ENCODE measurements at regions not wholly inside any gene's neighbourhood (a gene's known extent, or its start where the extent isn't known, plus 50 kb on each side); places are given as distances from the start of the nearest gene placed in this dataset.

DNA sequence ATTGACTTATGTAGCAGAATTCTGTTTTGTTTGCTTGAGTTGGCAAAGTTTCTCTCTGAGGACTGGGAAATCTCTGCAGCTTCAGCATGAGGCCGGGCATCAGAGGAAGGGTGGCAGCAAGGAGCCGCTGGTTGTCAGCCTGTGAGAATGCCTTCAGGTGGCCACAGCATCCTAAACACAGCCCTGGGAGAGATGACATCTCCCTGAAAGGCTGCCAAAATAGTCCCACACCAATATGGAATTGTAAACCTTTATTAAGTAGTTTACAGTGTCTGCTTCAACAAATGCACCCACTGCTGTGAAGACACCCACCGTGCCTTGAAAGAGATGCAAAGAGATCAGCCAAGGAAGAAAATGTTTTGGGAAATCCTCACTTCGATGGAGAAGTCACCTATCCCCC, 609.7 kb upstream of the ARRDC4 start:
- TF ChIP-seq, protein P1, sequence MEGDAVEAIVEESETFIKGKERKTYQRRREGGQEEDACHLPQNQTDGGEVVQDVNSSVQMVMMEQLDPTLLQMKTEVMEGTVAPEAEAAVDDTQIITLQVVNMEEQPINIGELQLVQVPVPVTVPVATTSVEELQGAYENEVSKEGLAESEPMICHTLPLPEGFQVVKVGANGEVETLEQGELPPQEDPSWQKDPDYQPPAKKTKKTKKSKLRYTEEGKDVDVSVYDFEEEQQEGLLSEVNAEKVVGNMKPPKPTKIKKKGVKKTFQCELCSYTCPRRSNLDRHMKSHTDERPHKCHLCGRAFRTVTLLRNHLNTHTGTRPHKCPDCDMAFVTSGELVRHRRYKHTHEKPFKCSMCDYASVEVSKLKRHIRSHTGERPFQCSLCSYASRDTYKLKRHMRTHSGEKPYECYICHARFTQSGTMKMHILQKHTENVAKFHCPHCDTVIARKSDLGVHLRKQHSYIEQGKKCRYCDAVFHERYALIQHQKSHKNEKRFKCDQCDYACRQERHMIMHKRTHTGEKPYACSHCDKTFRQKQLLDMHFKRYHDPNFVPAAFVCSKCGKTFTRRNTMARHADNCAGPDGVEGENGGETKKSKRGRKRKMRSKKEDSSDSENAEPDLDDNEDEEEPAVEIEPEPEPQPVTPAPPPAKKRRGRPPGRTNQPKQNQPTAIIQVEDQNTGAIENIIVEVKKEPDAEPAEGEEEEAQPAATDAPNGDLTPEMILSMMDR (IDR thresholded peaks at IDR 0.05; ENCODE audit: borderline replicate concordance, extremely low read depth, low read length, poor library complexity, severe bottlenecking), result no peak
- no peak for TF ChIP-seq EZH2 (IDR thresholded peaks at IDR 0.05; ENCODE audit: borderline replicate concordance, low read depth, low read length, severe bottlenecking)
